GM19452 (cell line): ENCODE measurements at regions not wholly inside any gene's neighbourhood (a gene's known extent, or its start where the extent isn't known, plus 50 kb on each side); places are given as distances from the start of the nearest gene placed in this dataset.
"Not testable (repeated sequence)": the region's sequence is repeated elsewhere in the genome, so short reads cannot be mapped to it uniquely, and the experiment has no call there.

Source experiments
- ATAC-seq: cut with Tn5 transposase; IDR thresholded peaks from one replicate; pipeline ENCODE4 v1.9.1; 2021; ENCODE audit not compliant: unreplicated experiment

- ATAC-seq, result no peak
Measured at GRCh38 chr9:115849679-115850412, 303.7 kb upstream of the PAPPA start.

GRCh38 chr9:115850548-115851304 lies 302.9 kb upstream of the PAPPA start:
- no peak for ATAC-seq

- no peak for ATAC-seq
Measured at GRCh38 chr9:115855458-115856133, 298.0 kb upstream of the PAPPA start.

DNA sequence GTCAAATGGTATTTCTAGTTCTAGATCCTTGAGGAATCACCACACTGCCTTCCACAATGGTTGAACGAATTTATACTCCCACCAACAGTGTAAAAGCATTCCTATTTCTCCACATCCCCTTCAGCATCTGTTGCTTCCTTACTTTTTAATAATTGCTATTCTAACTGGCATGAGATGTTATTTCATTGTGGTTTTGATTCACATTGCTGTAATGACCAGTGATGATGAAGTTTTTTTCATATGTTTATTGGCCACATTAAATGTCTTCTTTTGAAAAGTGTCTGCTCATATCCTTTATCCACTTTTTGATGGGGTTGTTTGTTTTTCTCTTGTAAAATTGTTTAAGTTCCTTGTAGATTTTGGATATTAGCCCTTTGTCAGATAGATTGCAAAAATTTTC lies 295.2 kb upstream of the PAPPA start:
- ATAC-seq, result not testable (repeated sequence)

DNA sequence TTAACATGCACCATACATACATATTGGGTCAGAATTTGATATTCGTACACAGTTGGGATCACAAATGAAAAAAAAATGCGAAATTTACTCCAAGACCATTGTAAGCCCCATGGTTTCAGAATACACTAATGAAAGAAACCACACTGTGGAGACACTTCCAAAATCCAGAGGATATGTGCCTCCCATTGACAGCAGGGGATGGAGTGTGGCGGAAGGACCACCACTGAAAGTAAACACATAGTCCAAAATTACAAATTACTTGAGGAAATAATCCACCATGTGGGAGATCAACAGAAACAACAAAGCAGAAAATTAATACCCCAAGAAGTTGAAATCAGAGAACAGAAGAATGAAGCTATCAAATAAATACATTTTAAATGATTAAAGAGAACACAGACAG lies 291.6 kb upstream of the PAPPA start:
- ATAC-seq, result no peak

DNA sequence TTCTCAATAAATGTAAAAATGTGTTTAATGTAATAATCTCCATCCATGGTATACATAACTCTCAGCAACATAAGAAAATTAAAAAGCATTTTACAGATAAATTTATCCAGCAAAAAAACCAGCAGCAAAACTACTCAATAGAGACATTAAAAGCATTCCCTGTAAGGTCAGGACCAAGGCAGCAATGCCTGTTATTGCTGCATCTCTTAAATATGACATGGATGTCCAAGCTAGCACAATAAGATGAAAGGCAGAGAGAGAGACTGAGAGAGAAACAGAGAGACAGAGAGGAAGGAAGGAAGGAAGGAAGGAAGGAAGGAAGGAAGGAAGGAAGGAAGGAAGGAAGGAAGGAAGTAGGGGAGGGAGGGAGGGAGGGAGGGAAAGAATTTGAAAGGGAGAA lies 289.0 kb upstream of the PAPPA start:
- ATAC-seq, result no peak

- ATAC-seq, result no peak
Measured at GRCh38 chr9:115867326-115867725, 286.3 kb upstream of the PAPPA start.

DNA sequence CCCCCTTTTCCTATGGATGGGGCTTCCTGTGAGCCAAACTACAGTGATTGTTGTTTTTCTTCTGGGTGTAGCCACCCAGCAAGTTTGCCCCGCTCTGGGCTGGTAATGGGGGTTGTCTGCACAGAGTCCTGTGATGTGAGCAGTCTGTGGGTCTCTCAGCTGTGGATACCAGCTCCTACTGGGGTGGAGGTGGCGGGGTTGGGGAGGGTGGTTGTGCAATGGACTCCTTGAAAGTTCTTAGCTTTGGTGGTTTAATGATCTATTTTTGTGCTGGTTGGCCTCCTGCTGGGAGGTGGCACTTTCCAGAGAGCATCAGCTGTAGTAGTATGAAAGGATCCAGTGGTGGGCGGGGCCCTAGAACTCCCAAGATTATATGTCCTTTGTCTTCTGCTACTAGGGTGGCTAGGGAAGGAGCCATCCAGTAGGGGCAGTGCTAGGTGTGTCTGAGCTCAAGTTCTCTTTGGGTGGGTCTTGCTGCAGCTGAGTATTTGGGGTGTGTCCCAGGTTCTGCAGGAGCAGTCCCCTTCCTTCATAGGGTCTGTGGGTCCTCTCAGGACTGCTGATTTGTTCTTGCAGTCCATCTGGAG lies 275.6 kb upstream of the PAPPA start:
- no peak for ATAC-seq

- no peak for ATAC-seq
Measured at GRCh38 chr9:115879451-115879850, 274.1 kb upstream of the PAPPA start.

GRCh38 chr9:115880221-115880885 lies 273.2 kb upstream of the PAPPA start:
- no peak for ATAC-seq

- ATAC-seq, result no peak
Measured at GRCh38 chr9:115882911-115883310, 270.7 kb upstream of the PAPPA start.

- no peak for ATAC-seq
Measured at GRCh38 chr9:115883467-115884329, 269.9 kb upstream of the PAPPA start.

DNA sequence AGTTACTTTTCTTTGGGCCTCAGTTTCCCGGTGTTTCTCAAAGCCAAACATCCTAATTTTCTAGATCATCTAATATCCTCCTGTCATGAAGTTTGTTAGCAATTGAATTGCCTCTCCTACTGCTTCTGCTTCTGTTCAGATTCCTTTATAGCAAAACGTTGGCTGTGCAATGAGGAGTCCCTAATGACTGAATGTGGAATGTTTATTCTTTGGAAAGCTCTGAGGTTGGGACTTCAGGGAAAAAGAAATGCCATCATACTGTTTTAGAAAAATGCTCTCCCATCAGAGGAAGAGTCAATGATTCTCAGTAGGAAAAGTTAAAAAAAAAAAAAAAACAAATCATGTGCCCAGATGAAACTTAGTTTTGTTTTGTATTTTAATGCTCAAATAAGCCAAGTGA lies 268.7 kb upstream of the PAPPA start:
- ATAC-seq, result no peak

- no peak for ATAC-seq
Measured at GRCh38 chr9:115888131-115888530, 265.5 kb upstream of the PAPPA start.

GRCh38 chr9:115891929-115892328 lies 261.7 kb upstream of the PAPPA start:
- no peak for ATAC-seq

- not testable (repeated sequence) for ATAC-seq
Measured at GRCh38 chr9:115898478-115898877, 255.1 kb upstream of the PAPPA start.

DNA sequence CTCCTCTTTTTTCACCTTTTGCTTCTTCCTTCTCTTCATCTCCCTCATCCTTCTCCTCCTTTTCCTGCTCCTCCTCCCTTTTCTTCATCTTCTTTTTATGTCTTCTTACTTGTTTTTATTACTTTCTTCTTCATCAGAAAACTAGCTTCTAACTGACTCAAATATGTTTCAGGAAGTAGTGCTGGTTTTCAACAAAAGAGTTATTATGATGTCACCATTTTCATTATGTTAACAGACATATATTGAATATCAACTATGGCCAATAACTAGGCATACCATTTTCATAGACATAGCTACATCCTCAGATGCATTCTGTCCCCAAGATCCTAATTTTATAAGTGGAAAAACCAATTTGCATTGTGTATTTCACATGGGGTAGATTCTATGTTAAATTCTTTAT lies 252.9 kb upstream of the PAPPA start:
- ATAC-seq, result no peak

DNA sequence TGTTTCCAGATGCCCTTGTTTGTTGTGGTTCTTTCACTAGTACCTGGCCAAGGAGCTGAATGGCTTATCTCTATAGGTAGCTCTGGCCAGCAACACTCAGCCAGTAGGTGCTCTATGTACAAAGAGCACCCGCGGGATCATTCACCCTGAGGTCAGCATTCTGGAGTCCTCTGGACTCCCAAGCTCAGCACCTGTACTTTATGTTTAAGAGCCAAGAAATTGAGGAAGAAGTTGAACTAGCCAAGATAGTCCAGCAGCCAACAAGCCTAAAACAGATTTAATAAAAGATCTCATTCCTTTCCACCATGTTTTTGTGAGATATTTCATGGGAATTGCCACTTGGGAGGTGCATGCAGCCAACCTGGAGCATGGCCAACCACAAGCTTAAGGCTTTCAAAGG lies 242.6 kb upstream of the PAPPA start:
- ATAC-seq, result no peak

- ATAC-seq, result no peak
Measured at GRCh38 chr9:115912086-115912485, 241.5 kb upstream of the PAPPA start.

DNA sequence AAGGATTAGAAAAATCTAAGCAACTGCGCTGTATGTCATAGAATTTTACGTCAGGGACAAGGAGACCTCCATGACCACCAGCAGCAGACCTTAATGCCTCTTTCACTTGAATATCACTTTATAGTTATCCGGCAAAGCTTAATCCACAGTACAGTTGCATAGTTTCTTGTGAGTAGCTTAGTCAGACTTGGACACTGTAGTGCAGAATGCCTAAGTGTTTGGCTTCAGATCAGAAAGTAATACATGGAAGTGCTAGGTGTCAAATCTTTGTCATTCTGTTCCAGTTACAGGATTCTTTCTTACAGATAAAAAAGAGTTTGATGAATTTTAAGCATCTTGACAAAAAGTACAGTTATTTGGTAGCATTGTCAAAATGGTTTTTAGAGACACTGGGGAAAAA lies 239.9 kb upstream of the PAPPA start:
- ATAC-seq, result no peak
